HG02588 (cell line): ENCODE measurements at regions not wholly inside any gene's neighbourhood (a gene's known extent, or its start where the extent isn't known, plus 50 kb on each side); places are given as distances from the start of the nearest gene placed in this dataset.

Experiments
- ATAC-seq: cut with Tn5 transposase; IDR thresholded peaks from one replicate; pipeline ENCODE4 v1.9.1; 2021; ENCODE audit warnings: mild to moderate bottlenecking, moderate library complexity; ENCODE audit not compliant: unreplicated experiment

DNA sequence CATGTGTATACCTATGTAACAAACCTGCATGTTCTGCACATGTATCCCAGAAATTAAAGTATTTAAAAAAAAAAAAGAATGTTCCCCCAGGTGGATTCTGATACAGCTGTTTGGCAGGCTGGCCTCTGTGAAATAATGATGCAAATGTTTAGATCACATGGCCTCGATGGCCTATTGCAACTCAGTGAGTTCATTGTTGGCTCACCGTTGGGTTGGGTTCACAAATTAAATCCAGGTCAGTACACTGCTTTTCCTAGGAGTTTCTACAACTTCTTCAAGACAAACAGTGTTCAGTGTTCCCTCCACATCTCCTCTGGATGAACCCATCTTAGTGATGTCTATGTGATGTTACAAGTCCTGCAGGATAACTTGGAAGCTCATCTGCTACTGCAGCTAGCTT lies 58.3 kb upstream of the STXBP6 start:
- no peak for ATAC-seq

DNA sequence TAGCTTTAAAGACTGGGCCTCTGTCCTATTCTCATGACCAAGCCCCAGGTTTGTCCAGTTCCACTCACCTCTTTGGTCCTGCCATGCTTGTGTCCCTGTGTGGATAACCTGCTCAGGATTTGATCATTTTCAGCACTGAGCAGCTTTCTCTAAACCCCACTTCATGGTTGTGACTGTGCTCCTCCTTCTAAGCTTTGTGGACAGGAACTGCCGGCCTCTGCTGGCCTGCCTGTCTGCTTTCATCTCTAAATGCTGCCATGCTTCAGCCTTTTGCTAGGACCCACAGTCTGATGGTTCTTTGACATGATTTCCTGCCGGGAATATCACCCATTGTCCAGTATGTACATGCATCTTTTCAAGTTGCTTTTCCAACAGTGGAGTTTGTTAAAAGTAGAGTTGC lies 53.9 kb upstream of the STXBP6 start:
- no peak for ATAC-seq

DNA sequence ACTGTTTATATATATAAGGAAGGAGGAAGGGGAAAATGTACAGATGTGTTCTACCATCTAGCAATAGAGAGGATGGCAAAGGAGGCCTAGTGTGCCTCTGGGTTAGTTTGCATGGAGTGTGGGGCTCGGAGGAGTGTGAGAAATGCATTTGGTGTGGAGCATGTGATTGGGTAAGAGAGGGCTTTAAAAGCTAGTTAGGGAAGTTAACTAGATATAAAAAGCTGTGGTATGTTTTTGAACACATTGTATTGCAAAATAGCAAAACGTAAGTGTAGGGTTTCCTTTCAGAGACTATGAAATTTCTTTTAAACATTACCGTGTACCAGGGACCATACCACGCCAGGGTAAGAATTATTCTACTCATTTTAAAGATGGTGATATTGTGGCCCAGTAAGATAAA lies 53.3 kb upstream of the STXBP6 start:
- no peak for ATAC-seq

DNA sequence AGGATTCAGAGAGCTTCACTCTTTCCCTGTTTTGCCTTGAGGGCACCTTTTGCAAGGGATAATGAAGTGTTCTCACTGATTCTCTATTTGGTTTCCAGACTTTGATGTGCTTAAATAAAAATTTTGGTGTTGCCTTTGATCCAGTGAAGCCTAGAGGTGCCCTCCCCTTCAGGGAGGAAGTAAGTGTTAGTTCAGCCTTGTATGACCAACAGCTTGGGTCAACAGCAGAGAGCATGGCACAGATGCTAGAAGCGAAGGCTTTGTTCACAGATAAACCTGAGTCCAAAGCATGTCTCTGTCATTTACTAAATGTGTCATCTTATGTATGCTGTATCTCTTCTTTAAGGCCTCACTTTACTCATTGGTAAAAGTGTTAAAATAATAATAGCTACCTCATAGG lies 52.8 kb upstream of the STXBP6 start:
- ATAC-seq: no peak

DNA sequence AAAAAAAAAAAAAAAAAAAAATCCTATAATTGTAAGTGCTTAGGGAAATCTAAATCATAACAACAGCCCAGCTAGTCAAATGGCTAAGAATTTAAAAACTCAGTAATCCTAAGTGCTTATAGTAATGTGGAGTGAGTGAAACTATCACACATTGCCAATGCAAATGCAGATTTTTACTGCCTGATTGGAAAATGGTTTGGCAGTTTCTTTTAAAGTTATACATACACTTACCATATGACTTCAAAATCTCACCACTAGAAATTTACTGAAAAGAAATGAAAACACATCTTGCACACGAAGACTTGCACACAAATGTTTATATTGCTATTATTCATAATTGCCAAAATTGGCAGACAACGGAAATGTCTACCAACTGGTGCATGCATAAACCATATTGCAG lies 51.3 kb upstream of the STXBP6 start:
- ATAC-seq: no peak
